HL-60/S4 treated with retinoic acid at 250 ng/mL for 4 days and 3 days (cell line): ENCODE measurements at regions not wholly inside any gene's neighbourhood (a gene's known extent, or its start where the extent isn't known, plus 50 kb on each side); places are given as distances from the start of the nearest gene placed in this dataset.

Experiments used
- in situ Hi-C: fragments of 300-500 bp; cut with MboI; formaldehyde crosslinking; loops from 2 replicates; pipeline ENCODE4 v1.7.0; 2022; ENCODE audit warnings: low sequenced_read_pairs

DNA sequence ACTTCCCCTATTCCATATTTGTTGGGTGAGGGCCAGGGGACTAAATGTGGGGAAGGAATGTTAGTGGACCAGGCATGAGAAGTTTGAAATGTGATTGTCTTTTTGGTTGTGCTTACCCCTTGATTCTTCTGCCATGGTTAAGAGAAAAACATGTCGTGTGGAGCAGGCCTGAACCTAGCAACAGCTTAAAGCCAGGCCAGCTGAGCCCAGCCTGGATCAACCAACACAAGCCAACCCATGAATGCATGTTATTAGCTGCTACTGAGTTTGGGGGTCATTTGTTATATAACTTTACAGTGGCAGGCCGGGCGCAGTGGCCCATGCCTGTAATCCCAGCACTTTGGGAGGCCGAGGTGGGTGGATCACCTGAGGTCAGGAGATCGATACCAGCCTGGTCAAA is 52.4 kb upstream of the TRIO start:
- in situ Hi-C loops = no loop called here

DNA sequence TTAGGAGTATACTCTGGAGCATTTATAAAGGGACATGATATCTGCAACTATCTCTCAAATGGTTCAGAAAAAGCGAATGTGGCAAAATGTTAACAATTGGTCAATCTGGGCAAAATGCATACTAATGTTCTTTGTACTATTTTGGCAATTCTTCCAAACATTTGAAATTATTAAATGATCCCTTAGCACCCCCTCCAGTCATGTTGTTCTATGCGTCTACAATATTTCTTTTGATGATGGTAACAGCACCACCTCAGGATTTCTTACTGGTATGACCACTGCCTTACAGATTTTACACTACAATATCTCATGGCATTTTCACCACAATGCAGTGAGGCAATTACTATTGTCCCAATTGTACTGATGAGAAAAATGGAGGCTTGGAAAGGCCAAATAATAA is 52.9 kb upstream of the TRIO start:
- in situ Hi-C loops = no loop called here

DNA sequence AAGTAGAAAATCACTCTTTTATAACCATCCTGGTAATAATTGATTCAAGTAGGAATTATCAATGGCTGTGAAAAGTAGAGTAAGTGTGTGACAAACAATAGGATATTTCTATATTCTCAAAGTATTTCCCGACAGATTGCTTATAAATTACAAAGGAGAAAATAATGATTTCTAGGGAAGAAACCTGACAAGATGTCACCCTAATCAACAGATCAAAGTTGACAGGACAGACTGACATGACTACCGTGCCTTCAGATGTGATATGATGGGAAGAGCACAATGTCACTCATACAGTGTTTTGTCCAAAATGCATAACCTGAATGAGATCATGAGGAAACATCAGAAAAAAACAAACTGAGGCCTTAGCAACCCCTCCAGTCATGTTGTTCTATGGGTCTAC is 53.9 kb upstream of the TRIO start:
- in situ Hi-C loops = no loop called here

DNA sequence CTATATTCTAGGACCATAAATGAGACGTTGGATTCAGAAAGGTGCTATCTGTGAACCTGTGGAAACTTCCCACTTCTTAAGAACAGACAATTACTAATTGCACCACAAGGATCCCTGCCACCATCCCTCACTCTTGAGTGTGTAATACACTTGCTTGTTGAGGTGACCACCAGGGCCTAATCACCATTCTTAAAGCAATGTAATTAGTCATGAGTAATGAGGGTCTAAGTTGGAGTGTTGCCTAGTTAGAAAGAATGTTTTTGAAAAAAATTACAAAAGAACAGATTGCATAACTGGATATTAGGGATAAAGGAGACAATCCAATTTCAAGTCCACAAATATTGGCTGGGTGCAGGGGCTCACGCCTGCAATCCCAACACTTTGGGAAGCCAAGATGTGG is 56.9 kb upstream of the TRIO start:
- in situ Hi-C loops = no loop called here

DNA sequence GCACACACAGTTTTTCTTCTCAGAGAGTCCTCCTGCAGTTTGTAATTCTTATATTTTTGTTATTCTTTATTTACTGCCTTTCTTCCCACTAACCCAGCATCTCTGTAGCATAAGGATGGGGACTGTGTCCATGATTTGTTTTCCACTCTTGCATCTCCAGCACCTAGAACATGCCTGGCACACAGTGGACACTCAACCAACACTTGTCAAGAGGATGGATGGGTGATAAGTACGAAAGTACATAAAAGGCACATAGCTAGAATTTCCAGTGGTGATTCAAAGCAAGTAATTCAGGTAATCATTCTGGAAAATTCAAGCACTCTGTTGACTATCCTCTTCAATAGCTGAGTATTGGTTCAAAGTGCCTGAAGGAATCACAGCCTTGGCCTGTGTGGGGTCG is 60.2 kb upstream of the TRIO start:
- in situ Hi-C loops = no loop called here

DNA sequence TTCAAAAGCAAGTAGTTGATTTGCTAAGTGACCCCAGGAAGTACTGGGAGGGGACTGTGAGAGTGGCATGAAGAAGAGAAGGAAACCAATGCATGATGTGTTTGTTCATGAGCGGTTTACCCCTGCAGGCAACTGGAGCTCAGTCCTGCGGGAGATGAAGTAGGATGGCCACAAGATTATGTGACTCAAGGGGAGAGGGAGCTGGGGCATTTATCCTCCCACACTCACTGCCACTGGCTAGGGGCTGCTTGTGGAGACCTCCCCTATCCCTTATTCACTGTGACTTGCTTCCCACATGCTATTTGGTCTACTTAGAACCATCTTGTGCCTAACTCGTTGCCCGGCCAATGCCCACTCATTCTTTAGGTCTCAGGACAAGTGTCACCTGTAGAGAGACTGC is 60.6 kb upstream of the TRIO start:
- in situ Hi-C loops = no loop called here

DNA sequence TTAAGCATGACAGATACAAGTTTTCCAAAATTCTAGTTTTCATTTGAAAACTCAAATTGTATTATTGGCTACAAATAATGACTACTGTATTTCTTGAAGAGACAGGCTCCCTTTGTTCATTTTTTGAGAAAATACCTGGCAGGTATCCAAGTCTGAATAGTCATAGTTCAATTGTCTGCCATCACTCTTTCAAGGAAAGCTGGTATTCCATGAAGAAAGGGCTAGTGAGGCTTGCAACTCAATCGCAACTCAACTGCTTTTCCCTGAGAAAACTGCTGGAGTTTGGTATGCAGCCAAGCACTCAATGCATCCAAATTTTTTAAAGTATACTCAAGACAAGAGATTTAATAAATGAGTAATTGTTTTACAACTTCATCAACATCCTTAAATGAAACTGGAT is 61.4 kb upstream of the TRIO start:
- in situ Hi-C loops = no loop called here

DNA sequence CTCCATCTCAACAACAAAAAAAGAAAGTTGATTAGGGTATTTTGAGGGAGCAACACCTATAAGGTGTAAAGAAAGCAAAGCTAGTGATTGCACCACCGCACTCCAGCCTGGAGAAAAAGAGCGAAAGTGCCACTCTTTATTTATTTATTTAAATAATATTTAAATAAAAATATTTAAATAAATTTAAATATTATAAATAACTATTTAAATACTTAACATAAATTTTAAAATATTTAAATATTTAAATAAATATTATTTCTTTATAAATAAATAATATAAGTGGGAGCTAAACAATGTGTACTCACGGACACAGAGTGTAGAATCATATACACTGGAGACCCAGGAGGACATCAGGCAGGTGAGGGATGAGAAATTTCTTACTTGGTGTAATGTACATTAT is 64.4 kb upstream of the TRIO start:
- in situ Hi-C loops = no loop called here

DNA sequence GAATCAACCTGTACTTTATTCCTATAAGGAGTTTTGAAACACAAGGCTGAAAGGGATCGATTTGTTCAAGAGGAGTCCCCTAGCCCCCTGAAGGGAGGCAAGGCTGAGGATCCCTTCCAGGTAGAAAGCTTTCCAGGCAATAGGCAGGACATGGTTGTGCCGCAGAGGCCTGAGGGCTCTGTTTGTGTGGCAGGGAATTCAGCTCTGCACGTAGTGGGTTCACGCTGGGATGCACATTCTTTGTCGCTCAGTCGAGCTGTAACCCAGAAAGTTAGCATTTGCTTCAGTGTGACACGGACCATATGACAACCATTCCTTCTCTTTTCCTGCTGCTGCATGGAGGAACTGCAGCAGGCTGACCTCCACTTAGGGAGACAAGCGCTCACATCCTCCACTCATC is 65.6 kb upstream of the TRIO start:
- in situ Hi-C loops = no loop called here

DNA sequence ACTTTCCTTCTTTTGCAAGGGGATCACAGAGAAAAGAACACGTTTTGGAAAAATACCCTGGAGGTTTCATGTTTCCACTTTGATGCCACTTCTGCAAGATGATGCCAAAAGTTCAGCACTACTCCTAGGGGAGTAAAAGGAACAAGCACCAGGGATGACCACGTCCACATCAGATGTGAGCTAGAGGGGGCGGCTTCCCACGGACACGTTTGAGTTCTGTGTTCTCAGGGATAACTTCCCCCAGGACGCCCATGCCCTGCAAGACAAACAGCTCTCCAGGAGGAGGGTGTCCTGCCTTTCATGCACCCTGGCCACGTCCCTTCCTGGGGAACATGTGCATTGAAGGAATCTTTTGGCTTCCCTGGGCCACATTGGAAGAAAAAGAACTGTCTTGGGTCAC is 66.6 kb upstream of the TRIO start:
- in situ Hi-C loops = no loop called here

DNA sequence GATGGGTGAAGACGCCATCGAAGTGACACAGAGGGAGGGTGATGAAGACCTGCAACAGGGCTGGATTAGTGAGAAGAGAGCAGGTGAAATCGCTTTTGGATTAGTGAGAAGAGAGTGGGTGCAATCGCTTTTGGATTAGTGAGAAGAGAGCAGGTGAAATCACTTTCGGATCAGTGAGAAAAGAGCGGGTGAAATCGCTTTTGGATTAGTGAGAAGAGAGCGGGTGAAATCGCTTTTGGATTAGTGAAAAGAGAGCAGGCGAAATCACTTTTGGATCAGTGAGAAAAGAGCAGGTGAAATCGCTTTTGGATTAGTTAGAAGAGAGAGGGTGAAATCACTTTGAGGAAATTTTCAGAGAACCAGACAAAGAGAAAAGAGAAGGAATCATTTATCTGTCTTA is 67.2 kb upstream of the TRIO start:
- in situ Hi-C loops = no loop called here

DNA sequence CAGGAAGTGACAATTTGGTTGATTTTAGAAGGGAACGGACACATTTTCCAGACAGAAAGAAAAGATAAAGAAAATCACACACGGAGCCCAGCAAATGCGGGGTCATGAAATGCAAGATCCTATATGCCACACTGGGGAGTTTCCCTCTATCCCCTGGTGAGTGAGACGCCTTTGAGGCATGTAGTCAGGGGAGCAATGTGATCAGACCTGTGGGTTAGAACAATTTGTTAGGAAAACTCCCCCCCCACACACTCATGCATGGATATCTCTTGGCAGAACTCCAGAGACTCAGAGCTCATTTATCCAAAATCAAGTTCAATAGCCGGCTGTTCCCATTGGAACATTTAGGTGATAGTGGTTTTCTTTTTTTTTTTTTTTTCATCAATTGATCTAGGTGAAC is 71.7 kb upstream of the TRIO start:
- in situ Hi-C loops = no loop called here

DNA sequence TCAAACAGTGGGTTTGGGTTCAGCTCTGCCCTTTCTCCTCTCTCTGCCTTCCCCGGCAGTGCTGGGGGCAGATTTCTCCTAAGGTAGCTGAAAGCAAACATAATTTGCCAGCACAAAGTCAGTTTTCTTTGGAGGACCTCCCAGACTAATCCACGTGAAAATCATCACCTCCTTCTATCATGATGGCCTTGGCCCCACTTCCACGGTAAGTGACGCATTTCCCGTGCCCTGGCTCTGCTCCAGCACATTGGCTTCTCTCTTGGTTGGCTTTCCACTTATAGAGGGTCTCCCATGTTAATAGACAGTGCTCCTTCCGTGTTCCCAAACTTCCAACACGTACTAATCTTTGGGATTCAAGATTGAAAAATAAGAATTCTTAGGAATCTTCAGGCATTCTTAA is 74.1 kb upstream of the TRIO start:
- in situ Hi-C loops = no loop called here

DNA sequence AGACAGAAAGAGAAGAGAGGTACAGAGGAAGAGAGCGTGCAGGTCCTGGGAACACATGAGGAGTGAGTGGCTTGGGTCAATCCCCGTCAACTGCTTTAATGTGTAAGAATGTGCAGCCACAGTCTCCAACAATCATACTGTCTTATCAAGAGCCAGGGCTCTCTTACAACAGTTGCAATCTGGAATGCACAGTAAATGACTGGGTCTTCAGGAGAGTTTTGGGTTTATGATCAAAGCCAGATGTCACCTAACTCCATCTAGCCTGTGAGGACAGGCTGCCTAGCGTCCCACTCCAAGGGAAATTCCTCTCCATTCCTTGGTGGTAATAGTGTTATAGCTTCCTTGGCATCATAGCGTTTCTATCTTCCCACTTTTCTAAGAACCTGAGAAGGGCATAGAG is 75.0 kb upstream of the TRIO start:
- in situ Hi-C loops = no loop called here

DNA sequence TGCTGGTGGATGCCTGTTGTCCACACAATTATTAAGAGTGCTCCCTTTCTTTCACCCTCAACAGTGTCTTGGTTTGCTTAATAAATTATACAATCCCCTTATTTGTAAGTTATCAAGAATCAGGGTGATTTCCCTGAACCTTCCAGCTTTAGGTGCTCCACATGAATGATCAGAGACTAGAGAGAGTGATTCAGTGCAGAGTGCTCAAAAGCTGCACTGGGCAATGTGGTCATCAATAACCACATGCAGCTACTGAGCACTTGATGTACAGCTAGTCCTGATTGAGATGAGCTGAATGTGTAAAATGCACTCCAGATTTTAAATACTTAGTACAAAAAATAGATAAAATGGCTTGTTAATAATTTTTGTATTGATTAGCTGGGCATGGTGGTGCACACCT is 76.8 kb upstream of the TRIO start:
- in situ Hi-C loops = no loop called here

DNA sequence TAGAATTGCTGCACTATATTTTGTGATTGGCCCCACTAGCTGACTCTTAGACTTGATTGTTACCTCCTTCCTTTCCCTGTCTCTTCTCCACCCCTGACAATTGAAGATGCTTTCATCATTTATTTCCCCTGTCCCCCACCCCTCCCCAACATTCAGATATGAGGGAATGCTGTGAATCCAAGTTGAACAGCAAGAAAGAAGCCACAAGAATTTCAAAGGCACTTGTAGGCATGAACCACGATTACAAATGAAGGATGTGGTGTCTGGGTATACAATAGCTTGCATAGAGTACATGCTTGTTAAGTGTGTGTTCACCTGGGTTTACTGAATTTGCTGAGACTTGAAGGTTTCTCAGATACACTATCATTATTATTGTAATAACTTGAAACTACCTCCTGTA is 78.3 kb upstream of the TRIO start:
- in situ Hi-C loops = no loop called here

DNA sequence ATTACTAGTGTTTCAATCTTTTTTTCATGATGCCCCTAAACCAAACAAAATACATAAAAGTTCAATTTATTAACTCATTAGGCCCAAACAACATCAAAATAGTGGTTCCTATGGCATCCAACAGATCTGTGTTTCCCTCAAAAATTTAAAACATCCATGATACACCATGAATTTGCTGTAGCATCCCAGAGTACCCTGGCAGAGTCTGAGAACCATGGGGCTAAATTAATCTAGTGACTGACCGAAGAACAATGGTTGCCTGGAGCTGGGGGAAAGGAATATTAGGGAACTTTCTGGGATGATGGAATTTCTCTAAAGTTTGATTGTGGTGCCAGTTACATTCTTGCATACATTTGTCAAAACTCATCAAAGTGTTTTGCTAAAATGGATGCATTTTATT is 79.5 kb upstream of the TRIO start:
- in situ Hi-C loops = no loop called here

DNA sequence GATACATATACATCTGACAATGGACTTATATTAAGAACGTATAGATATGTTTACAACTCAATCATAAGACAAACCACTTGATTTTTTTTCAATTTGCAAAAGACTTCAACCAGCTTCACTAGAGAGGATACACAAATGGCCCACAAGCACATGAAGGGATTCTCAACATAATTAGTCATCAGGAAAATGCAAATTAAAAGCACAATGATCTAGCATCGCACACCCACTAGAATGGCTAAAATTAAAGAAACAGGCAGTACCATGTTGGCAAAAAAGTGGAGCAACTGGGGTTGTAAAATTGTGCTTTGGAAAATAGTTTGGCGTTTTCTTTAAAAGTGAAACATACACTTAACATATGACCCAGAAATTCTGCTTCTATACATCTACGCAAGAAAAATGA is 80.0 kb upstream of the TRIO start:
- in situ Hi-C loops = no loop called here

DNA sequence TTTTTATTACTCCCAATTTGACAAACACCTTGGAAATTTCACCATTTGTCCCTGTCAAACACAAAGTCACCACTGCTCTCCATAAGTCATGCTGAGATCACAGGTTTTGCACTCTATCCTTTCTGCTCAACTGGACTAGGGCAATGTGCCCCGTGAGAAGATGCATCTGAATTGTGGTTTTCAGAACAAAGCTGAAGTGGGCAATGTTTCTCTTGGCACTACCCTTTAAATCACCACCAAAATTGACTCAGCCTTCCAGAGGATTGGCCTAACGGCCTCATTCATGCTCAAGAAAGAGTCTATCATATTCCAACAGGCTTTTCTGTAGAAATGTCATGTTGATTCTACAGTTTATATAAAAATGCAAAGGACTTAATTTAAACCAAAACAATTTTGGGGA is 81.0 kb upstream of the TRIO start:
- in situ Hi-C loops = no loop called here

DNA sequence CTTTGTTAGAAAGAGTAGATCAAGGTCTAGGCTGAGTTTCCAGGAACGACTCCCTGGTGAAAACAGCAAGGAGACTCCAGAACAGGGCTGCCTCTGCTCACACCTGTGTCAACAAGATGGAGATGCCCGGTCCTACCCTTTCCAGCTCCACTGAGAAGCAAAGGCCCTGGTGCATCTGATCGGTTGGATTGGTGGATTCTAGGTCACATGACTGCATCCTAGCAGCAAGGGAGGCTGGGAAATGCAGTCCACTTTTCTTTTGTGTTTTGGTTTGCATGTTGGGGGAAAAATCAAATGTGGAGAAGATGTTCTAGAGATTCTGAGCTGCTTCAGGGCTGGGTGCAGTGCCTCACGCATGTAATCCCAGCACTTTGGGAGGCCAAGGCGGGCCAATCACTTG is 82.0 kb upstream of the TRIO start:
- in situ Hi-C loops = no loop called here

DNA sequence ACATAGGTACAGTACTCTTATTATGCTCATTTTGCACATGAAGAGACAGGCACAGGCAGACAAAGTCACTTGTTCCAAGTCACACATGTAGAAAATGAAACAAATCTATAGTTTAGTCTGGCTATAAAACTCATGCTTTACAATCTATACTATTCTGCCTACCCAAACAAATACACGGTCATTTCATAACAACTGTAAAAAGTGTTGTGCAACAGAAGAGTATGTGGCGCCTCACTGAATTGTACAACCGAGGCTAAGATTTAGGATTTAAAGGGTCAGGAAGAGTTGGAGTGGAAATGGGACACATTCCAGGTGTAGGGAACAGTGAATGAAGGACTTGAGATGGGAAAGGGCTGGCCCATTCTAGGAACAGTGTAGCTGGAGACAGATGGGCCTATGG is 82.9 kb upstream of the TRIO start:
- in situ Hi-C loops = no loop called here

DNA sequence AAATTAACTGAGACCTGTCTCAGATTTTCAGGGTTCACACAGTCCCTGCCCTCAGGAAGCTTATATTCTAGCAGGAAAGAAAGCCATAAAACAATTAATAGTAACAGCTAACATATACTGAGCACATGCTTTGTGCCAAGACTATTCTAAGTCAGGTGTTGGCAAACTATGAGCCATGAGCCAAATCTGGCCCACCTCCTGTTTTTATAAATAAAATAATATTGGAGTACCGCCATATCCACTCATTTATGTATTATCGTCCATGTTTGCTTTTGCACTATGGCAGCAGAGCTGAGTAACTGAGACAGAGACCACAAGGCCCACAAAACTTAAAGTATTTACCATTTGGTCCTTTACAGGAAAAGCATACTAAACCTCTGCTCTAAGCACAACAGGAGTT is 83.3 kb upstream of the TRIO start:
- in situ Hi-C loops = no loop called here

DNA sequence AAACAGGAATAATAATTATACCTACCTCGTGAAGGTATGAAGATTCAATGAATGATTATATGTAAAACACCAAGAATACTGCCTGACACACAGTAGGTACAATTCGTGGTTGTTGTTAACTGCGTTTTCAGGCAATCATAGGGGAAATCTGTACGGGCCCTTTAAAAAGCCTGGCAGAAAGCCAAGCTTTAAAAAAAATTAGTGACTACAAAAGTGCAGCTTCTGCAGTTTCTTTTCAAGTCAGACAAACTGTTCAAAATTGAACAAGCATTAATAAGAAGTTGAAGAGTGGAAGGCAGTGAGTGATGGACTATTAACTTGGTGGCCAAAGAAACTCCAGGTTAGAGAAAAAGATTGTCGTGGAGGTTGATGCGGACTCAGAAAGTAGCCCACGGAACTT is 85.9 kb upstream of the TRIO start:
- in situ Hi-C loops = no loop called here

DNA sequence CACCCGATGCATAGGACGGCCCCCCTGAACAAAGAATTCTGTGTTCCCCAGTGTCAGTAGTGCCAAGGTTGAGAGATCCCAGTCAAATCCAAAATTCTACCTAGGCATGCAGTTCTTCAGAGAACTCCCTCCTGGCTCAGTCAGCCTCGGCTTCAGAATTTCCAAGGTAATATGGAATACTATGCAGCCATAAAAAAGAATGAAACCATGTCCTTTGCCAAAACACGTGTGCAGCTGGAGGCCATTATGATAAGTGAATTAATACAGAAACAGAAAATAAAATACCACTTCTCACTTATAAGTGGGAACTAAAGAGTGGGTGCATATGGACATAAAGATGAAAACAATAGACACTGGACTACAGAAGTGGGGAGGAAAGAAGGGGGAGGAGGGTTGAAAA is 87.1 kb upstream of the TRIO start:
- in situ Hi-C loops = no loop called here
